DOHH2 (cell line): ENCODE measurements at regions not wholly inside any gene's neighbourhood (a gene's known extent, or its start where the extent isn't known, plus 50 kb on each side); places are given as distances from the start of the nearest gene placed in this dataset.

Source experiments
- H3F3A ChIP-seq: fragments of 200-600 bp; sonication (generic), shearing (Covaris generic); 2 replicates; pipeline ENCODE4 v1.6.0; 2016; ENCODE audit warnings: antibody characterized with exemption, mild to moderate bottlenecking; ENCODE audit not compliant: control insufficient read depth, insufficient read depth
- H3K27ac ChIP-seq: fragments of 200-600 bp; sonication (generic); 2 replicates; pipeline ENCODE4 v1.5.1; 2014; ENCODE audit warnings: low read depth, mild to moderate bottlenecking, low read length, moderate library complexity
- H3K27me3 ChIP-seq: fragments of 200-600 bp; sonication (generic); 2 replicates; pipeline ENCODE4 v1.6.1; 2014; ENCODE audit warnings: mild to moderate bottlenecking, low read length, mixed read lengths; ENCODE audit not compliant: control insufficient read depth
- H3K36me3 ChIP-seq: fragments of 200-600 bp; sonication (generic); 2 replicates; pipeline ENCODE4 v1.6.1; 2014; ENCODE audit warnings: mild to moderate bottlenecking, low read length, moderate library complexity, mixed read lengths; ENCODE audit not compliant: control insufficient read depth
- H3K4me1 ChIP-seq: fragments of 200-600 bp; sonication (generic); 2 replicates; pipeline ENCODE4 v1.6.1; 2014; ENCODE audit warnings: mild to moderate bottlenecking, low read length, mixed read lengths; ENCODE audit not compliant: control insufficient read depth
- H3K4me2 ChIP-seq: fragments of 200-600 bp; sonication (generic); 2 replicates; pipeline ENCODE4 v1.6.0; 2014; ENCODE audit warnings: mild to moderate bottlenecking, low read length, moderate library complexity
- H3K4me3 ChIP-seq: fragments of 200-600 bp; sonication (generic); 2 replicates; pipeline ENCODE4 v1.5.1; 2014; ENCODE audit warnings: mild to moderate bottlenecking, low read length, mixed read lengths
- H3K79me2 ChIP-seq: fragments of 200-600 bp; sonication (generic); 2 replicates; pipeline ENCODE4 v1.6.1; 2014; ENCODE audit warnings: mild to moderate bottlenecking, low read length, mixed read lengths; ENCODE audit not compliant: control insufficient read depth
- H3K9me2 ChIP-seq: fragments of 200-600 bp; sonication (generic); replicated peaks from 2 replicates; pipeline ENCODE4 v1.6.1; 2014; ENCODE audit warnings: mild to moderate bottlenecking, low read length, mixed read lengths; ENCODE audit not compliant: control insufficient read depth
- H3K9me3 ChIP-seq: fragments of 200-600 bp; sonication (generic); 2 replicates; pipeline ENCODE4 v1.6.1; 2014; ENCODE audit warnings: antibody characterized with exemption, low read length, mixed read lengths; ENCODE audit not compliant: control insufficient read depth, insufficient read depth
- H4K20me1 ChIP-seq: fragments of 200-600 bp; sonication (generic); 2 replicates; pipeline ENCODE4 v1.6.0; 2014; ENCODE audit warnings: low read depth, mild to moderate bottlenecking, antibody characterized with exemption, low read length, moderate library complexity; ENCODE audit not compliant: control insufficient read depth, insufficient read depth
- CTCF ChIP-seq: fragments of 200-600 bp; sonication (generic); IDR thresholded peaks from one replicate; pipeline ENCODE4 v1.5.1; 2014; ENCODE audit warnings: antibody characterized with exemption, mild to moderate bottlenecking, low read depth, low read length; ENCODE audit not compliant: poor library complexity, severe bottlenecking
- EZH2phosphoT487 ChIP-seq: fragments of 200-600 bp; sonication (generic); IDR thresholded peaks from 2 replicates; pipeline ENCODE4 v1.6.1; 2017; ENCODE audit warnings: borderline replicate concordance, mild to moderate bottlenecking, antibody characterized with exemption, low read length, moderate library complexity, mixed read lengths

- no peak for TF ChIP-seq CTCF
- no peak for TF ChIP-seq EZH2phosphoT487
- no peaks in the 10 kb centered on the region for H3K36me3 ChIP-seq
Observed at GRCh38 chr18:73987247-73987980, 160.2 kb downstream of the FBXO15 start.

DNA sequence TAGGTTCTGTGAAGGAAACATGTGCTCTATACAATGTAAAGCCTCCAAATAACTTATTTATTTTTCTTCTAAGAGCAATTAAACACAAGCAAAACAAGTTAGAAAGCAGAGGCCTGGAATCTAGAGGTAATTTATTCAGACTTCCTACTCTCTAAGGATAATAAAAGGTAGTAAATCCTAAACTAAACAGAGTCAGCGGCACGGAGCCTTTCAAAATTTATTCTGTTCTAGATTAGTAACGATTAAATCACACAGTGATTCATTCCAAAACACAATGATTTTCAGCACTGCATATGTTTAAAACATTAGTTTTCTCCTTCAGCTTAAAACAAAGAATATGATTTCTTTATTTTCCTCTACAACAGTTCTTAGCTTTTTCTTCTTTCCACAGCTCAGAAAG lies 160.9 kb downstream of the FBXO15 start:
- Histone ChIP-seq H3K4me1 (no peaks in the 10 kb centered on the region), H3K36me3 (no peaks in the 10 kb centered on the region), H4K20me1 (no peaks in the 10 kb centered on the region), H3K4me3 (no peak overlapping the region), H3K4me2 (no peak overlapping the region), H3K27ac (no peak overlapping the region), H3K9me2 (no peaks in the 10 kb centered on the region), H3K9me3 (no peaks in the 10 kb centered on the region), H3F3A (no peaks in the 10 kb centered on the region), H3K27me3 (no peaks in the 10 kb centered on the region), H3K79me2 (no peaks in the 10 kb centered on the region)
- TF ChIP-seq CTCF (no peak), EZH2phosphoT487 (no peak)

More at GRCh38 chr18:73987247-73987980, 160.2 kb downstream of the FBXO15 start:
- Histone ChIP-seq H4K20me1 (no peaks in the 10 kb centered on the region), H3K79me2 (no peaks in the 10 kb centered on the region), H3K4me3 (no peak overlapping the region), H3F3A (no peaks in the 10 kb centered on the region), H3K9me2 (no peaks in the 10 kb centered on the region), H3K27me3 (no peaks in the 10 kb centered on the region), H3K27ac (no peak overlapping the region), H3K4me1 (no peaks in the 10 kb centered on the region), H3K4me2 (no peak overlapping the region), H3K9me3 (no peaks in the 10 kb centered on the region)

DNA sequence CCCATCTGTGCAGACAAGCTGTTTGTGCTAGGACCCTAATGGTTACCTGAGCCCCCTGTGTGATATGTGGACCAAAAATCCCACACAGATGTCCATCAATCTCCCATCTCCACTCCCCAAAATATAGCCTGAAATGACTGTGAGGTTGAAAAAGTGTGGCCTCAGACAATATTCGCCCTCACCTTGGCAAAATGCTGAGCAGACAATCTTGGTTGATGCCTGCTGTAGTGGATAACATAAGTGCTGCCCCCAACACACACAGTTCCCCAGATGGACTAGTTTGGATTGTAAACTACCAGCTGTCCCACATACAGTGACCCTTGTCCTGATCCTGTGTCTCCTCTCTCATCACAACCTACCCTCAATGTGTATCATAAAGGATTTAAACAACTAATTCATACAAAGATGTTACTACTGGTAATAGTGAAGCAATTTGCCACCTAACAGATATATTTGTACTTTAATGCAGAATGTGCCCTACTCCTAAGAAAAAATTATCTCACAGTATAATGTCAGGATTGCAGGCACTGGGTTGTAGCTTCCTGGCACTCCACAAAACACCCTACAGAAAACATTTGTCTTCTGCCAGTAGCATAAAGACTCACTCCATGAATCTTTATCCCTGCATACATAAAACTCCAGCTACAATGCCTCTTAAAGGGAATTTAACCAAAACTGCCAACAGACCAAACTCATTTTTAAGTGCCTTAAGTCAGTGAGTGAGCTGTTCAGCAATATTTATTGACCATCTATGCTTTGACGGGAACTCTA lies 161.6 kb downstream of the FBXO15 start:
- Histone ChIP-seq H3K9me3 (no peaks in the 10 kb centered on the region), H3K4me3 (no peak overlapping the region), H3K36me3 (no peaks in the 10 kb centered on the region), H4K20me1 (no peaks in the 10 kb centered on the region), H3K9me2 (no peaks in the 10 kb centered on the region), H3K4me1 (no peaks in the 10 kb centered on the region), H3K27me3 (no peaks in the 10 kb centered on the region), H3K27ac (no peak overlapping the region), H3K4me2 (no peak overlapping the region), H3K79me2 (no peaks in the 10 kb centered on the region), H3F3A (no peaks in the 10 kb centered on the region)
- no peak for TF ChIP-seq EZH2phosphoT487
- no peak for TF ChIP-seq CTCF
